PC-3 (cell line): ENCODE measurements at regions not wholly inside any gene's neighbourhood (a gene's known extent, or its start where the extent isn't known, plus 50 kb on each side); places are given as distances from the start of the nearest gene placed in this dataset.
"Not testable (repeated sequence)": the region's sequence is repeated elsewhere in the genome, so short reads cannot be mapped to it uniquely, and the experiment has no call there.

Source experiments
- ATAC-seq: fragments of 200-7000 bp; cut with Tn5 transposase; 2 replicates; pipeline ENCODE4 v1.9.1; 2020; ENCODE audit warnings: mild to moderate bottlenecking, moderate library complexity
- BruUV-seq: library from RNA; stranded (reverse); fragments of 400-500 nt; replicated peaks from 2 replicates; lab custom pipeline; 2021; lab: Mats Ljungman, UMichigan
- CTCF ChIA-PET: fragments of 300-600 bp; sonication (Branson Sonifier 250); formaldehyde crosslinking; loops from one replicate; lab custom pipeline; 2022; ENCODE audit warnings: antibody characterized with exemption; lab: Charles Lee
- POLR2A ChIA-PET: fragments of 300-600 bp; sonication (Branson Sonifier 250); formaldehyde crosslinking; loops from one replicate; lab custom pipeline; 2022; ENCODE audit warnings: antibody characterized with exemption; ENCODE audit not compliant: unreplicated experiment; lab: Charles Lee
- DNase-seq: peaks from one replicate; pipeline ENCODE4 v3.0.0-alpha.2; 2015
- H2AFZ ChIP-seq: fragments of 300-600 bp; sonication (generic); 2 replicates; pipeline ENCODE4 v1.6.0; 2016; ENCODE audit warnings: antibody characterized with exemption, low read length
- H3F3A ChIP-seq: fragments of 300-600 bp; sonication (generic); one replicate; pipeline ENCODE4 v1.6.0; 2017; ENCODE audit warnings: antibody characterized with exemption, low read length, control low read depth, mild to moderate bottlenecking; ENCODE audit not compliant: unreplicated experiment
- H3K27ac ChIP-seq: fragments of 300-600 bp; sonication (generic); 2 replicates; pipeline ENCODE4 v1.5.1; 2016; ENCODE audit warnings: mild to moderate bottlenecking, low read length
- H3K27me3 ChIP-seq: fragments of 300-600 bp; sonication (generic); 2 replicates; pipeline ENCODE4 v1.6.1; 2016; ENCODE audit warnings: low read length, mixed read lengths
- H3K36me3 ChIP-seq: fragments of 300-600 bp; sonication (generic); 2 replicates; pipeline ENCODE4 v1.6.1; 2016; ENCODE audit warnings: low read depth, mixed run types, low read length, mixed read lengths
- H3K4me1 ChIP-seq: fragments of 300-600 bp; sonication (generic); 2 replicates; pipeline ENCODE4 v1.5.1; 2016; ENCODE audit warnings: low read length; ENCODE audit not compliant: insufficient read depth
- H3K4me2 ChIP-seq: fragments of 300-600 bp; sonication (generic); 2 replicates; pipeline ENCODE4 v1.6.0; 2016; ENCODE audit warnings: low read length
- H3K4me3 ChIP-seq: fragments of 300-600 bp; sonication (generic); 2 replicates; pipeline ENCODE4 v1.5.1; 2016; ENCODE audit warnings: mild to moderate bottlenecking, low read length, mixed read lengths
- H3K79me2 ChIP-seq: fragments of 300-600 bp; sonication (generic); 2 replicates; pipeline ENCODE4 v1.6.1; 2017; ENCODE audit warnings: low read length, mixed read lengths
- H3K9ac ChIP-seq: fragments of 300-600 bp; sonication (generic); 2 replicates; pipeline ENCODE4 v1.6.0; 2016; ENCODE audit warnings: mild to moderate bottlenecking, low read length
- H3K9me2 ChIP-seq: fragments of 300-600 bp; sonication (generic); replicated peaks from 2 replicates; pipeline ENCODE4 v1.6.1; 2016; ENCODE audit warnings: mixed run types, low read length, mixed read lengths
- H3K9me3 ChIP-seq: fragments of 300-600 bp; sonication (generic); 2 replicates; pipeline ENCODE4 v1.6.1; 2016; ENCODE audit warnings: low read length, mixed read lengths
- H4K20me1 ChIP-seq: fragments of 300-600 bp; sonication (generic); 2 replicates; pipeline ENCODE4 v1.6.1; 2016; ENCODE audit warnings: low read length, mixed read lengths
- CTCF ChIP-seq: fragments of 300-600 bp; sonication (generic); conservative IDR thresholded peaks from 2 replicates; pipeline ENCODE4 v1.5.1; 2017; ENCODE audit warnings: antibody characterized with exemption, low read depth, mild to moderate bottlenecking, low read length
- EZH2 ChIP-seq: fragments of 300-600 bp; sonication (generic); IDR thresholded peaks from one replicate; pipeline ENCODE4 v1.6.1; 2017; ENCODE audit warnings: antibody characterized with exemption, mild to moderate bottlenecking, low read length; ENCODE audit not compliant: unreplicated experiment
- EZH2phosphoT487 ChIP-seq: fragments of 300-600 bp; sonication (generic); IDR thresholded peaks from 2 replicates; pipeline ENCODE4 v1.6.1; 2018; ENCODE audit warnings: mild to moderate bottlenecking, antibody characterized with exemption, low read length, borderline replicate concordance
- intact Hi-C: fragments of 100-400 bp; cut with micrococcal nuclease; formaldehyde crosslinking; loops from 2 replicates; pipeline ENCODE4 v1.9.0; 2023

- ATAC-seq, result no peak
- CTCF ChIA-PET, result no interaction called here
- intact Hi-C loops, result no loop called here
Observed at GRCh38 chr20:53671370-53671769, 77.7 kb upstream of the ZNF217 start.

GRCh38 chr20:53669517-53670313 is 76.1 kb upstream of the ZNF217 start:
- H3K4me2 ChIP-seq, H3K79me2 ChIP-seq, BruUV-seq, H3K27ac ChIP-seq, H3K9me3 ChIP-seq, H3K4me3 ChIP-seq, H3K9ac ChIP-seq, H3F3A ChIP-seq, DNase-seq, POLR2A ChIA-PET, H4K20me1 ChIP-seq, CTCF ChIA-PET, H3K9me2 ChIP-seq, H3K27me3 ChIP-seq, intact Hi-C loops, H3K36me3 ChIP-seq, H3K4me1 ChIP-seq, H2AFZ ChIP-seq, ATAC-seq: not testable (repeated sequence)

More at GRCh38 chr20:53671370-53671769, 77.7 kb upstream of the ZNF217 start:
- Histone ChIP-seq H3K27ac (no peak overlapping the region), H4K20me1 (no peaks in the 10 kb centered on the region), H3K27me3 (no peaks in the 10 kb centered on the region), H3K9me2 (no peaks in the 10 kb centered on the region), H3K4me1 (peaks cover 6% of the 10 kb centered on the region), H3K9ac (no peak overlapping the region), H3K4me2 (no peak overlapping the region), H3K9me3 (no peaks in the 10 kb centered on the region), H2AFZ (no peak overlapping the region), H3K79me2 (no peaks in the 10 kb centered on the region), H3K4me3 (no peak overlapping the region), H3F3A (no peaks in the 10 kb centered on the region), H3K36me3 (no peaks in the 10 kb centered on the region)
- POLR2A ChIA-PET, result no interaction called here
- TF ChIP-seq CTCF, result no peak
- no peak for TF ChIP-seq EZH2
- TF ChIP-seq EZH2phosphoT487, result no peak
- DNase-seq, result no peak
- no TSS peak for BruUV-seq

GRCh38 chr20:53668992-53669391 is 75.4 kb upstream of the ZNF217 start:
- intact Hi-C loops, result no loop called here
- no peak for TF ChIP-seq EZH2phosphoT487
- TF ChIP-seq EZH2, result no peak
- no peak for TF ChIP-seq CTCF
- no peaks in the 10 kb centered on the region for H3K36me3 ChIP-seq
- no TSS peak for BruUV-seq
- no peaks in the 10 kb centered on the region for H4K20me1 ChIP-seq
- H3F3A ChIP-seq, result no peaks in the 10 kb centered on the region
- no peaks in the 10 kb centered on the region for H3K9me2 ChIP-seq
- H3K79me2 ChIP-seq, result no peaks in the 10 kb centered on the region
- H3K27me3 ChIP-seq, result no peaks in the 10 kb centered on the region
- ATAC-seq, result no peak
- H3K4me1 ChIP-seq, result peaks cover 6% of the 10 kb centered on the region
- no peaks in the 10 kb centered on the region for H3K9me3 ChIP-seq
- no peak overlapping the region for H2AFZ ChIP-seq
- POLR2A ChIA-PET, result no interaction called here
- no peak overlapping the region for H3K9ac ChIP-seq
- no peak for DNase-seq
- CTCF ChIA-PET, result no interaction called here
- H3K4me2 ChIP-seq, result no peak overlapping the region
- no peak overlapping the region for H3K4me3 ChIP-seq
- no peak overlapping the region for H3K27ac ChIP-seq
